Activated CD4-positive, alpha-beta memory T cell treated with anti-CD3 and anti-CD28 coated beads for 36 hours (primary cell): ENCODE measurements at regions not wholly inside any gene's neighbourhood (a gene's known extent, or its start where the extent isn't known, plus 50 kb on each side); places are given as distances from the start of the nearest gene placed in this dataset.

Experiments used
- CTCF ChIA-PET: fragments of 350-600 bp; sonication (Branson Sonifier 250); formaldehyde crosslinking; loops from one replicate; lab custom pipeline; 2021; ENCODE audit warnings: antibody characterized with exemption, inconsistent platforms; lab: Charles Lee
- POLR2A ChIA-PET: fragments of 350-600 bp; sonication (Branson Sonifier 250); formaldehyde crosslinking; loops from one replicate; lab custom pipeline; 2021; ENCODE audit warnings: antibody characterized with exemption; lab: Charles Lee
- DNase-seq: peaks from one replicate; pipeline ENCODE4 v3.0.0-alpha.2; 2020
- H3K27ac Mint-ChIP-seq: one replicate; pipeline ENCODE4 v1.8.0; 2021; ENCODE audit warnings: mixed read lengths
- H3K27me3 Mint-ChIP-seq: one replicate; pipeline ENCODE4 v1.8.0; 2021; ENCODE audit warnings: mixed read lengths
- H3K36me3 Mint-ChIP-seq: one replicate; pipeline ENCODE4 v1.8.0; 2021; ENCODE audit warnings: mixed read lengths
- H3K4me1 Mint-ChIP-seq: one replicate; pipeline ENCODE4 v1.8.0; 2021; ENCODE audit warnings: low read depth, mixed read lengths
- H3K4me3 Mint-ChIP-seq: one replicate; pipeline ENCODE4 v1.8.0; 2021; ENCODE audit warnings: mild to moderate bottlenecking, mixed read lengths
- H3K9me3 Mint-ChIP-seq: one replicate; pipeline ENCODE4 v1.8.0; 2021; ENCODE audit warnings: mixed read lengths
- intact Hi-C: fragments of 100-400 bp; cut with micrococcal nuclease; formaldehyde crosslinking; loops from one replicate; pipeline ENCODE4 v1.15.1; 2023

DNA sequence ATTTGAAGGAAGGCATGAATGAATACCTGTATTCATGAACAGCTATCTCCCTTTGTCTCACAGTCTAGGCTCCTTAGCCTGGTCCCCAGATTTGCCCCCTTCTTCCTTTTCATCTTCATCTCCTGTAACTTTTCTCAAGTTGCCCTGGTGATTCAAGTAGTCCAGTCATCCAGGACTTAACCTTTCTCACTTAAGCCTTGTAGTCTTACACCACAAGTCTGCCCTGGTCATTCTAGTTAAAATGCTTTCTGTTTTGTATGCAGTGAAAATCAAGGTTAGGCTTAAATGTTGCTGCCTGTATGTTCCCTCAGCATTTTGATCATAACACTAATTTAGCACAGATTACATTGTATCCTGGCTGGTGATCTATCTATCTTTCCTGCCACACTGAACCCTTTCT is 58.5 kb upstream of the SLC7A11 start:
- H3K9me3 Mint-ChIP-seq: no peaks in the 10 kb centered on the region
- ChIA-PET POLR2A (no interaction called here), CTCF (no interaction called here)
- no peaks in the 10 kb centered on the region for H3K4me1 Mint-ChIP-seq
- intact Hi-C loops: no loop called here
- H3K27me3 Mint-ChIP-seq: no peaks in the 10 kb centered on the region
- H3K27ac Mint-ChIP-seq: no peak overlapping the region
- H3K4me3 Mint-ChIP-seq: no peak overlapping the region
- no peaks in the 10 kb centered on the region for H3K36me3 Mint-ChIP-seq
- no peak for DNase-seq

DNA sequence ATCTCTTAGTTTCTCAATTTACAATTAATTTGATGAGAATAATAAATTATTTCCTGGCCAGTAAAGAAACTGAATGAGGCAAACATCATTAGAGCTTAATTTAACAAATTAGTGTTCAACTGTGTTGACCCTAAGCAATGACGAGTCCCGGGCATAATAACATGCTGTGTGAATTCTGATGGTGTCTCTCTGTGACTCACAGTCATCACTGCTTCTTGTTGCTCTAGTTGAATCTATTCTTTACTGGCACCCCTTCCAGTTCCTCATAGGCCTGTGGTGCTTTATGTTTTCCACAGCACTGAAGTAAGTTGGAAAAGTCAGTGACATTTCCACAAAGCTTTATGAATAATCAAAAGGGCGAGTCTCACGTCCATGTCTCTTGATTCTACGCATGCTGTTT is 57.7 kb upstream of the SLC7A11 start:
- Mint-ChIP-seq H3K36me3 (no peaks in the 10 kb centered on the region), H3K27ac (no peak overlapping the region), H3K4me1 (no peaks in the 10 kb centered on the region), H3K9me3 (no peaks in the 10 kb centered on the region), H3K27me3 (no peaks in the 10 kb centered on the region), H3K4me3 (no peak overlapping the region)
- DNase-seq: no peak
- ChIA-PET POLR2A (no interaction called here), CTCF (interaction anchor here (0.7 kb wide), 1 partner anchor 1427 kb away, joined by 3 read pairs; no protein-coding TSS in a partner anchor)
- intact Hi-C loops: no loop called here

- intact Hi-C loops: no loop called here
- H3K4me1 Mint-ChIP-seq: no peaks in the 10 kb centered on the region
- no peaks in the 10 kb centered on the region for H3K36me3 Mint-ChIP-seq
- ChIA-PET POLR2A (no interaction called here), CTCF (no interaction called here)
- H3K27ac Mint-ChIP-seq: no peak overlapping the region
- no peaks in the 10 kb centered on the region for H3K27me3 Mint-ChIP-seq
- no peaks in the 10 kb centered on the region for H3K9me3 Mint-ChIP-seq
- no peak overlapping the region for H3K4me3 Mint-ChIP-seq
- no peak for DNase-seq
Observed at GRCh38 chr4:138298866-138299265, 56.7 kb upstream of the SLC7A11 start.

- H3K27me3 Mint-ChIP-seq: no peaks in the 10 kb centered on the region
- POLR2A ChIA-PET: no interaction called here
- H3K36me3 Mint-ChIP-seq: no peaks in the 10 kb centered on the region
- no peaks in the 10 kb centered on the region for H3K4me1 Mint-ChIP-seq
- DNase-seq: no peak
- no peaks in the 10 kb centered on the region for H3K9me3 Mint-ChIP-seq
- intact Hi-C loops: no loop called here
- CTCF ChIA-PET: no interaction called here
- no peak overlapping the region for H3K27ac Mint-ChIP-seq
- no peak overlapping the region for H3K4me3 Mint-ChIP-seq
Observed at GRCh38 chr4:138298431-138298830, 56.3 kb upstream of the SLC7A11 start.

GRCh38 chr4:138297743-138298405 is 55.7 kb upstream of the SLC7A11 start:
- H3K27me3 Mint-ChIP-seq: no peaks in the 10 kb centered on the region
- no peaks in the 10 kb centered on the region for H3K4me1 Mint-ChIP-seq
- intact Hi-C loops: no loop called here
- H3K9me3 Mint-ChIP-seq: no peaks in the 10 kb centered on the region
- no peaks in the 10 kb centered on the region for H3K36me3 Mint-ChIP-seq
- no peak overlapping the region for H3K27ac Mint-ChIP-seq
- ChIA-PET CTCF (no interaction called here), POLR2A (interaction anchor here (0.6 kb wide), 1 partner anchor 23 kb away, joined by 4 read pairs; no protein-coding TSS in a partner anchor)
- DNase-seq: no peak
- H3K4me3 Mint-ChIP-seq: no peak overlapping the region

GRCh38 chr4:138292321-138292720 is 50.2 kb upstream of the SLC7A11 start:
- no peak overlapping the region for H3K27ac Mint-ChIP-seq
- no peaks in the 10 kb centered on the region for H3K4me1 Mint-ChIP-seq
- H3K4me3 Mint-ChIP-seq: no peak overlapping the region
- CTCF ChIA-PET: no interaction called here
- no peaks in the 10 kb centered on the region for H3K9me3 Mint-ChIP-seq
- no peaks in the 10 kb centered on the region for H3K36me3 Mint-ChIP-seq
- intact Hi-C loops: no loop called here
- POLR2A ChIA-PET: no interaction called here
- no peak for DNase-seq
- no peaks in the 10 kb centered on the region for H3K27me3 Mint-ChIP-seq
